Choroid plexus epithelial cell (primary cell): ENCODE measurements at regions not wholly inside any gene's neighbourhood (a gene's known extent, or its start where the extent isn't known, plus 50 kb on each side); places are given as distances from the start of the nearest gene placed in this dataset.
A peak's percentile ranks its signal among the peaks of the same experiment; 100 is the strongest.

Source experiments
- DNase-seq: peaks from one replicate; pipeline ENCODE4 v3.0.0-alpha.2; 2010; ENCODE audit warnings: low read depth
- H3K4me3 ChIP-seq: 2 replicates; pipeline ENCODE4 v1.5.1; 2011; ENCODE audit warnings: low read depth, mild to moderate bottlenecking, control low read depth, low read length, moderate library complexity
- CTCF ChIP-seq: conservative IDR thresholded peaks from 2 replicates; pipeline ENCODE4 v1.5.1; 2011; ENCODE audit warnings: low read depth, mild to moderate bottlenecking, control low read depth, inconsistent platforms, low read length, moderate library complexity

DNA sequence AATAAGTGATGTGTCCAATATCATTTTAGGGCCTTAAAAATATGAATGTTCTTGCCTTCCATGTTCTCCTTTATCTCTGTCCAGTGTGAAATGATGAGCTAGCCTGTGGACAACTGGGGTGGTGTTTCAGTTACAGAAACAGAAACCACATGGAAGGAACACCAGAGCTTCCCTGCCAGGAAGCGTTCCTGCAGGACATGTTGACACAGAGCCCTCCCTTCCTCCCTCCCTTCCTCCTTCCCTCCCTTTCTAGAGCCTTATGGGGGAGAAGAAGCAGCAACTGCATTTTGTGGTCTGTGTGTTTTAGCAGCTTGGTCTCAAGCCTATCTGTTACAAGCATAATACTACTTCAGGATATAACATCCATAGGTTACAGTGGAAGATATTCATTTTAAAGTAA, 539.7 kb upstream of the NETO1 start:
- no peak overlapping the region for H3K4me3 ChIP-seq
- no peak for TF ChIP-seq CTCF
- peak; percentile 66 for DNase-seq

- TF ChIP-seq CTCF = no peak
- no peak overlapping the region for H3K4me3 ChIP-seq
- no peak for DNase-seq
Observed at GRCh38 chr18:73384246-73384645, 516.5 kb upstream of the NETO1 start.

DNA sequence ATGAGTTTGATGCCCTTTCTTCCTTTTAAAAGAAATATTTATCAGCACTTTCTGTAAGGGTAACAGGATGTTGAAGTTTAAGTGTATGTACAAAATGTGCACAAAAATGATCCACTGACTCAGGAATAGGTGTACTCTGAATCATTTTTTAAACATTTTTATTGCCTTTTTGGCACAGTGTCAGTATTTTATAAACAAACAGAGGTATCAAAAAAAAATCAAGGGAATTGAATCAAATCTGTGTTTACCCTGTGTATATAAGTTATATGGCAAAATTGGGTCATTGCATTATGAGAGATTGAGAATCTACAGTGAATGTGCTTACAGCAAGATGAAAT, 513.9 kb upstream of the NETO1 start:
- DNase-seq = no peak
- no peak for TF ChIP-seq CTCF
- no peak overlapping the region for H3K4me3 ChIP-seq

DNA sequence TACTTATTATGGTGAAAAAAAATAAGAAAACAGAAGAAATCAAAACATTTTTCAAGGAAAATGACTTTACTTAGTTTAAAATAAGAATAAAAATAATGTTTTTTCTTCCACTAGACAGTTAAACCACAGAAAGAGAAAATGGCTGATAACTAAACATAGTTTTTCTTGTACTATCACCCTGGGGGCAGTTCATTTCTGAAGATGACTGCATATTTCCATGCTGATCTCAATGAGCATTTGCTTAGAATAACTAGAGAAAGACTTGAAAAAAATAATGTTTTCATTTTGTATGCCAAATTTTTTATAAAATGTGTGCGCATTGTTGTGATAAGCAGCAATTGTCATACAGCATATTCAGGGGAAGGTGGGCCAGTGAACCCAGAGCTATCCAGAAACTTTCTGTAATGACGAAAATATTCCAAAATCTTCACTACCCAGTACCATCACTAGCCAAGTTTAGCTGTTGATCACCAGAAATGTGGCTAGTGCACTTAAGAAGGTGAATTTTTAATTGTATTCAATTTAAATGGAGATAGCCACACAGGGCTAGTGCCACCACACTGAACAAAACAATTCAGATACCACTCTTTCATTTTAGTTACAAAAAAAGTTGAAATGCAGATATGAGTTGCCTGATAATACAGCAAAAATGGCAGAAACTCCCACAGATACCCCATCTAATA, 513.4 kb upstream of the NETO1 start:
- no peak overlapping the region for H3K4me3 ChIP-seq
- TF ChIP-seq CTCF = no peak
- peak; percentile 50 for DNase-seq

DNA sequence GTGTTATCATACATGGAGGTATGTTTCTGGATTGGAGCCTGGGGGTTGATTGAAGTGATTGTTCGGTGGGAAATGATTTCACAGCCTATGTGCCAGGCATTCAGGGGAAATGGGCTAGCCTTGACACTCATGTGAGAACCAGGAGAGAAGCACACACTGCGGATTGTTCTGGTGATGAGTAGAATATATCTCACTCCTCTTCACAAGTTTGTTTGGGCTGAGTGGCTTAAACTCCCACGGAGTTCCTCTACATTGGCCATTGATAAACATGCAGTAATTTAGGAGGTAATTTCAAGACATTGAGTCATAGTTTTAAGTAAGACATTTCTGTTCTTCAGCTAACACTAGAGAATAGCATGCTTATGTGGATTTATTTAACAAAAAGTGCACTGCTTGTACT, 498.9 kb upstream of the NETO1 start:
- DNase-seq = peak; percentile 10
- no peak for TF ChIP-seq CTCF

GRCh38 chr18:73365018-73365417, 497.2 kb upstream of the NETO1 start:
- peak; percentile 89 for DNase-seq
- H3K4me3 ChIP-seq = no peak overlapping the region
- TF ChIP-seq CTCF = no peak

More for the DNA sequence above, 498.9 kb upstream of the NETO1 start:
- no peak overlapping the region for H3K4me3 ChIP-seq

GRCh38 chr18:73355121-73355520, 487.3 kb upstream of the NETO1 start:
- no peak overlapping the region for H3K4me3 ChIP-seq

More at GRCh38 chr18:73355121-73355520, 487.3 kb upstream of the NETO1 start:
- peak; percentile 2 for DNase-seq
- no peak for TF ChIP-seq CTCF
